ENCODE measurements at regions not wholly inside any gene's neighbourhood (a gene's known extent, or its start where the extent isn't known, plus 50 kb on each side); places are given as distances from the start of the nearest gene placed in this dataset.
"Not testable (repeated sequence)": the region's sequence is repeated elsewhere in the genome, so short reads cannot be mapped to it uniquely, and the experiment has no call there.

DNA sequence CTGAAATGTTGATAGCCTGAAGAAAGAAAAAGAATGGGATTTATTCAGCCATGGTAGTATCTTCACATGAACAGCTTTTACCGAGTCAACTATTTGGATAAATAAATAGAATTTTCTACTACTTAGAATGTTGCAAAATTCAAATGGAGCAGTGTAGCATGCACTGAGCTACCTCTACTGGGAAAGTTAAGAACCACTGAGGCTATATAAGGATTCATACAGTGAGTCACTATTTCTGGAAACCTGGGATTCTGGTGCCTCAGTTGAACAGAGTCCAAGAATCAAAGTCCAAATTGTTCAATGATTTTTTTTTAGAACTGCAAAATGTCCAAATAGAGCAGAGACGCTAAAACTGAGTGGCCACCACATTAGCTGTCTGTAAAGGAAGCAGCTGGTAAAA, 286.5 kb downstream of the RPIA start:
- DNase-seq; H3K36me3 Mint-ChIP-seq (ENCODE audit: insufficient read depth in 2 of 2); H3K9me3 Mint-ChIP-seq; H3K4me3 Mint-ChIP-seq; H3K27ac Mint-ChIP-seq; ATAC-seq (replicated peaks in 1 of 2); H3K27me3 Mint-ChIP-seq (ENCODE audit: low read depth); H3K4me1 Mint-ChIP-seq (ENCODE audit: low read depth): not testable (repeated sequence)

DNA sequence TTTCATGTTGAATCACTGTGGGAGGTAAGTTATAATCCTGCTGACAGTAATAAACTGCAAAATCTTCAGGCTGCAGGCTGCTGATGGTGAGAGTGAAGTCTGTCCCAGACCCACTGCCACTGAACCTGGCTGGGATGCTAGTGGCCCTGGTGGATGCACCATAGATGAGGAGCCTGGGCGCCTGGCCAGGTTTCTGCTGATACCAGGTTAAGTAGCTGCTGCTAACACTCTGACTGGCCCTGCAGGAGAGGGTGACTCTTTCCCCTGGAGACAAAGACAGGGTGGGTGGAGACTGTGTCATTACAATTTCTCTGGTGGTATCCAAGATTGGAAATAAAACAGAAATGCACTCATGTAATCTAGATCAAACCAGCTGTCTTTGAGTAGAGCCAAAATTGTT, 287.0 kb downstream of the RPIA start:
- ATAC-seq (replicated peaks in 1 of 2); H3K27ac Mint-ChIP-seq; H3K36me3 Mint-ChIP-seq (ENCODE audit: insufficient read depth in 2 of 2); DNase-seq; H3K27me3 Mint-ChIP-seq (ENCODE audit: low read depth); H3K4me3 Mint-ChIP-seq; H3K4me1 Mint-ChIP-seq (ENCODE audit: low read depth); H3K9me3 Mint-ChIP-seq: not testable (repeated sequence)

DNA sequence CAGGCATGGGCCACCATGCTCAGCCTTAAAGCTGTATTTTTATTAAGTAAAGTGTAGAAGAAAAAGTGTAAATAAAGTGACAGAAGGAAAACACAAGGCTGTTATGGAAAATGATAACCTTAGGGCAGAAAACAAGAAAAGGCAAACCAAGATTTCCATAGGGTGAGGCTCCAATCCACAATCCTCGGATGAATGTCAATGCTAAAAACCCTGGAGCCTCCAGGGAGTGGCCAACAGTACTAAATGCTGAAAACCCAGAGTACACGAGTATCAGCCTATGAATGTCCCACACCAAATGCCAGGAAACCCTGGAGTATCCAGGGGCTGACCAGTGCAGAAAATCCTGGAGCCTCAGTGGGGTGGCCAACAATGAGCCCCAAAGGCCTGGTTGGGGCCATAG, 292.6 kb downstream of the RPIA start:
- DNase-seq; H3K4me3 Mint-ChIP-seq; H3K9me3 Mint-ChIP-seq; H3K27ac Mint-ChIP-seq; ATAC-seq (replicated peaks in 1 of 2); H3K36me3 Mint-ChIP-seq (ENCODE audit: insufficient read depth in 2 of 2); H3K4me1 Mint-ChIP-seq (ENCODE audit: low read depth); H3K27me3 Mint-ChIP-seq (ENCODE audit: low read depth): not testable (repeated sequence)

DNA sequence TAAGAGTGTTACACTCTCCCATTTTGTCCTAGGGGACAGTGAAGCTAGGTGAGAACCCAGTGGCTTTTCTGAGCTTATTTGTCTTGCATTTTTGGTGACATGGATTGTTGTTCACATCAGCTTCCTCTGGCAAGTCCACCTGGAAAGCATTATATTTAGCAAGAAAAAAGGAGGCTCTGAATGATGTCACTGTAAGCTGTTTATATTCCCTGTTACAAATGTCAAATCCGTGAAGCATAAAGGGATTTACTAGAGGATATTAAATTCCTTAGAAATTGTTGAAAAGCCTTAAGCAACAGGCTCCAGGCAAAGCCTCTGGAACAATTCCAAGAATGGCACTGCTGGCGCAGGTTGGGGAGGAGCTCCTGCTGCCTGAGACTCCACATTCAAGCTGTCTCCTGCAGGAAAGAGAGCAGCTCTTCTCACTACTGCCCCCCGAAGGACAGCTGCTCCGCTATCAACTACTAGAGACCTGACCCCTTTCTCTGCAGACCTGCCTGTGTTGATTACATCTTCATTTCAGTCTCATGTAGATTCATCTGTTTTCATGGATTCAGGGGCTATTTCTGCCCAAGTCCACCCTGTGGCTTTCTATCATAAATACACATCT, 295.4 kb downstream of the RPIA start:
- H3K4me1 Mint-ChIP-seq (ENCODE audit: low read depth); DNase-seq: not testable (repeated sequence)

DNA sequence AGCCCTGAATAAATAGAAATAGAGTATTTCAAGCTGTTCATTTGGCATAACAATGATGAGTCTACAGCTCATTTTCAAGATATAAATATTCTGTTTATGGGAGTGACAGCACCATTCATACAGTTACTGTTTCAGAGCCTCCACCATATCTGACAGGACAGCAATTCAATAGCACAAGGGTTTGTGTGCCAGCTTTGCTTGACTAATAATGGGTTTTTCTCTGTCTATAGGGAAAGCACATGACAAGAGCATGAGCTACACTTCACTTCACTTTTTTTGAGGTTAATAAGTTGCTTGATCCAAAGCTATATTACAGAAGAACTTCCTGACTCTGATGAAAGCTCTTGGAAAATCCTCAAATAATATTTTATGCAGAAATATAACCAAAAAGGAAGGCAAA, 297.1 kb downstream of the RPIA start:
- not testable (repeated sequence) for H3K9me3 Mint-ChIP-seq; H3K27ac Mint-ChIP-seq; H3K27me3 Mint-ChIP-seq (ENCODE audit: low read depth); H3K4me3 Mint-ChIP-seq; DNase-seq; H3K36me3 Mint-ChIP-seq (ENCODE audit: insufficient read depth in 2 of 2); ATAC-seq (replicated peaks in 1 of 2); H3K4me1 Mint-ChIP-seq (ENCODE audit: low read depth)

More for the DNA sequence above, 295.4 kb downstream of the RPIA start:
- H3K27ac Mint-ChIP-seq; H3K4me3 Mint-ChIP-seq; H3K27me3 Mint-ChIP-seq (ENCODE audit: low read depth); H3K9me3 Mint-ChIP-seq; ATAC-seq (replicated peaks in 1 of 2); H3K36me3 Mint-ChIP-seq (ENCODE audit: insufficient read depth in 2 of 2): not testable (repeated sequence)

DNA sequence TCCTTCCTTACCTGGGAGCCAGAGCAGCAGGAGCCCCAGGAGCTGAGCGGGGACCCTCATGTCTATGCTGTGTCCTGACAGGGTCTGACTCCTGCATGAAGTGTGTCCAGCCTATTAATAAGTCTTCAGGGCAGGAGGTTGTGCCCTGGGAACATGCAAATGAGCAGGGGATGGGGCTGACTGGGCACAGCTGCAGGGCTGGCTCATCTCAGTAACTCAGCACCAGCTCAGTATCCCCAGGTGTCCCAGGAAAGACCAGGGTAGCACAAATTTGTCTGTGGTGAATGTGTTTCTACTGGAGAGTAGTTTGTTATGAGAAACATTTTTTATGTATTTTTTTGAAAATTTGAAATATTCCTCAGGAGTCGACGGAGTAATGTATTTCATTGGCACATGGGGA, 301.3 kb downstream of the RPIA start:
- DNase-seq; H3K27ac Mint-ChIP-seq; H3K36me3 Mint-ChIP-seq (ENCODE audit: insufficient read depth in 2 of 2); ATAC-seq (replicated peaks in 1 of 2); H3K4me1 Mint-ChIP-seq (ENCODE audit: low read depth); H3K9me3 Mint-ChIP-seq; H3K27me3 Mint-ChIP-seq (ENCODE audit: low read depth); H3K4me3 Mint-ChIP-seq: not testable (repeated sequence)

DNA sequence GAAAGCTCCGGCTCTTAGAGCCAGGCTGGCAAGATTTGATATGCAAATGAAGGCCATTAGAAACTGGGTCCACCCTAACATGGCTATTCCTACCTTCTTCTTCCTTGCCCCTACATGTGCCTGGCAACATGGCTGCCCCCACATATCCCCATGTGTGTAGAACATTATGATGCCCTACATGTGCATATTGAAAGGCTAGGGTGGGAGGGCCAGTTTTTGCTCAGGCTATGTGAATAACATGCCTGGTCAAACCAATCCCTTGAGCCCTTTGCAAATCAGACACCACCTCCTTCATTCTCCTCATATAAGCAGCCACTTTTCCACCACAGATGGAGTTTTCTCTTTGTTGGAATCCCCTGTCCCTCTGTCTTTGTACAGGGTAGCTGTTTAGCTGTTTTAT, 303.4 kb downstream of the RPIA start:
- not testable (repeated sequence) for ATAC-seq (replicated peaks in 1 of 2); H3K27ac Mint-ChIP-seq; H3K27me3 Mint-ChIP-seq (ENCODE audit: low read depth); H3K36me3 Mint-ChIP-seq (ENCODE audit: insufficient read depth in 2 of 2); DNase-seq; H3K4me3 Mint-ChIP-seq; H3K9me3 Mint-ChIP-seq; H3K4me1 Mint-ChIP-seq (ENCODE audit: low read depth)

DNA sequence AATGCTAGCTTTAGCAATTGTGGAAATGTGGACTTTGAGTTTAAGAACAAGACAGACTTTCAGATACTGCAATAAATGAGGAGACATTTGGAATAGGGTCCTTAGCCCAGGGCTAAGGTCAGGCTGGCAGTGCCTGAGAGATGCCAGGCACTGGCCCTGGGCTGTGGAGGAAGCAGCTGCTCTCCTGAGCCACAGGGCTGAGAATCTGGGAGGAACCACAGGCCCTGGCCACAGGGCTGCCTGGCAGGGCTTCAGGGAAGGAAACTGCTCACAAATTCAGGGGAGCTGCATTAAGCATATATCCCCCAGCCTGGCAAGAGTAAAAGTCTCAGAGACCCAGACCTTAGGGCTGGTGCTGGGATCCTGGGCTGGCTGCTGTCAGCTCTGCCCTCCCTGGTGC, 305.1 kb downstream of the RPIA start:
- not testable (repeated sequence) for H3K4me1 Mint-ChIP-seq (ENCODE audit: low read depth); H3K9me3 Mint-ChIP-seq; H3K4me3 Mint-ChIP-seq; H3K27ac Mint-ChIP-seq; H3K36me3 Mint-ChIP-seq (ENCODE audit: insufficient read depth in 2 of 2); ATAC-seq (replicated peaks in 1 of 2); DNase-seq; H3K27me3 Mint-ChIP-seq (ENCODE audit: low read depth)

DNA sequence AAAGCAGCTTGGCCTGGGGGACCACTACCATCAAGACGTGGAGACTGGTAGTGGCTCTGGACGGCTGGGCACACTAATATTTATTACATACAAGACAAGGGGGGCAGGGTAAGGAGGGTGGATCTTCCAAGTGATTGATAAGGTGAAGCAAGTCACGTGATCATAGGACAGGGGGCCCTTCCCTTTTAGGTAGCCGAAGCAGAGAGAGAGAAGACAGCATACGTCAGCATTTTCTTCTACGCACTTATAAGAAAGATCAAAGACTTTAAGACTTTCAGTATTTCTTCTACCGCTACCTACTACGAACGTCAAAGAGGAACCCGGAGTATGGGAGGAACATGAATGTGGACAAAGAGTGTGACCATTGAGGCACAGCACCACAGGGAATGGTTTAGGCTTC, 307.9 kb downstream of the RPIA start:
- no peak overlapping the region for H3K27ac Mint-ChIP-seq
- no peak for ATAC-seq (replicated peaks in 1 of 2)
- H3K9me3 Mint-ChIP-seq = no peaks in the 10 kb centered on the region
- no peaks in the 10 kb centered on the region for H3K4me1 Mint-ChIP-seq (ENCODE audit: low read depth)
- no peak for DNase-seq
- H3K4me3 Mint-ChIP-seq = no peak overlapping the region
- H3K27me3 Mint-ChIP-seq (ENCODE audit: low read depth) = peaks cover 3% of the 10 kb centered on the region
- H3K36me3 Mint-ChIP-seq (ENCODE audit: insufficient read depth in 2 of 2) = no peaks in the 10 kb centered on the region

DNA sequence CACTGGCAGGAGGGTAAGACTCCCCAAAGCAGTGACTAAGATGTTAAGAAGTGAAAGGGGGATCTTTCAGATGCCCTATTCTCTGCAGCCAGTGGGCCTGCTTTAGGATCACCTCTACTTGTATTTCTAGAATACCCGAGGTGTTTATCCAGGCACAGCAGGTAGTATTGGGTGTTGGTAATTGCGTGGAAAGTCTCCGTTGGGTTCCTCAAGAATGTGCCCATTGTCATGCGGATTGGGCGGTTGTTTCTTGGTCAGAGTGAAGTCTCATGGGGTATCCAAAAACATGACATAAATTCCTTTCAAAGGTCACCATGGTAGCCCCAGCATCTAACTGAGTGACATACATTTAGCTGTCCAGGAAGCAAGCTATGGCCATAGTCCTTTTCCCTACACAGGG, 308.8 kb downstream of the RPIA start:
- Mint-ChIP-seq H3K4me3 (no peak overlapping the region), H3K9me3 (no peaks in the 10 kb centered on the region), H3K36me3 (ENCODE audit: insufficient read depth in 2 of 2) (no peaks in the 10 kb centered on the region), H3K27me3 (ENCODE audit: low read depth) (peaks cover 6% of the 10 kb centered on the region), H3K27ac (no peak overlapping the region), H3K4me1 (ENCODE audit: low read depth) (no peaks in the 10 kb centered on the region)
- ATAC-seq (replicated peaks in 1 of 2) (no peak), DNase-seq (no peak)

DNA sequence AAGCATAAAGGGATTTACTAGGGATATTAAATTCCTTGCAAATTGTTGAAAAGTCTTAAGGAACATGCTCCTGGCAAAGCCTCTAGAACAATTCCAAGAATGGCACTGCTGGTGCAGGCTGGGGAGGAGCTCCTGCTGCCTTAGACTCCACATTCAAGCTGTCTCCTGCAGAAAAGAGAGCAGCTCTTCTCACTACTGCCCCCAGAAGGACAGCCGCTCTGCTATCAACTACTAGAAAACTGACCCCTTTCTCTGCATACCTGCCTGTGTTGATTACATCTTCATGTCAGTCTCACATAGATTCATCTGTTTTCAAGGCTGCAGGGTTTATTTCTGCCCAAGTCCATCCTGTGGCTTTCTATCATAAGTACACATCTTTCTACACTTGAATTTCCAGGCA, 312.8 kb downstream of the RPIA start:
- not testable (repeated sequence) for H3K36me3 Mint-ChIP-seq (ENCODE audit: insufficient read depth in 2 of 2); H3K9me3 Mint-ChIP-seq; DNase-seq; ATAC-seq (replicated peaks in 1 of 2); H3K4me3 Mint-ChIP-seq; H3K4me1 Mint-ChIP-seq (ENCODE audit: low read depth); H3K27me3 Mint-ChIP-seq (ENCODE audit: low read depth); H3K27ac Mint-ChIP-seq

DNA sequence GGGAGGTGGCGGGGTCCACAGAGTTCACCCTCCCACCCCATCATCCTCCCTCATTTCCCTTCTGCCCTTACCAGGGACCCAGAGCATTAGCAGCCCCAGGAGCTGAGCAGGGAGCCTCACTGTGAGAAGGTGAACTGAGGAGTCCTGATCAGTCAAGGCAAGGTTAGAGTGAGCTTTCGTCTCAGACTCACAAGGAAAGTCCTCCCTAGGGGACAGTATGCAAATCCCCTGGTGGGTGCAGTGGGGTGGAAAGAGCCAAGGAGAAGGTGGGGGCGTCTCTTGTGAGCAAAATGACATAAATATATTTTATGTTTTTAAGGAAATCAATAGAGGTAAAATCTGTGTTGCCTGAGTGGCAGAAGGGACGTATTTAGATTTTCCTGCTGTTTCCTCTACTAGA, 329.1 kb downstream of the RPIA start:
- not testable (repeated sequence) for H3K27me3 Mint-ChIP-seq (ENCODE audit: low read depth); ATAC-seq (replicated peaks in 1 of 2); H3K9me3 Mint-ChIP-seq; DNase-seq; H3K36me3 Mint-ChIP-seq (ENCODE audit: insufficient read depth in 2 of 2); H3K27ac Mint-ChIP-seq; H3K4me3 Mint-ChIP-seq; H3K4me1 Mint-ChIP-seq (ENCODE audit: low read depth)

DNA sequence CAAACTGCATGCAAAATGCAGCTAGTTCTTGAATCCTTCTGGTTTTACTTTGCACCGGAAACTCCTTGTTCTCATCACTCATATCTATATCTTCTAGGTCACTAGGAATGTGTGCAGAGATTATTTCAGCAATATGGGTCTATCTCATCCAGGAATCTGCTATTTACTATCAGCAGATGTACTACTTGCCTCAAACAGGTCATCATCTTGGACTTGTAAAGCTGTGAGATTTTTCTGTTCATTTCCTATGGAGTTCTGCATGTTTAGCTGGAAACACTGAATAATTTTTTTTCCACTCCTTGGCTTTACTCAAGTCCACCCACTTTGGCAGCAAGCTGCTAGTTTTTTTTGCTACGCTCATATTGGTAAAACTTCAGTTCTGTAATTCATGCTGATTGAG, 334.8 kb downstream of the RPIA start:
- H3K36me3 Mint-ChIP-seq (ENCODE audit: insufficient read depth in 2 of 2); H3K9me3 Mint-ChIP-seq; H3K4me1 Mint-ChIP-seq (ENCODE audit: low read depth); H3K4me3 Mint-ChIP-seq; ATAC-seq (replicated peaks in 1 of 2); DNase-seq; H3K27ac Mint-ChIP-seq; H3K27me3 Mint-ChIP-seq (ENCODE audit: low read depth): not testable (repeated sequence)

DNA sequence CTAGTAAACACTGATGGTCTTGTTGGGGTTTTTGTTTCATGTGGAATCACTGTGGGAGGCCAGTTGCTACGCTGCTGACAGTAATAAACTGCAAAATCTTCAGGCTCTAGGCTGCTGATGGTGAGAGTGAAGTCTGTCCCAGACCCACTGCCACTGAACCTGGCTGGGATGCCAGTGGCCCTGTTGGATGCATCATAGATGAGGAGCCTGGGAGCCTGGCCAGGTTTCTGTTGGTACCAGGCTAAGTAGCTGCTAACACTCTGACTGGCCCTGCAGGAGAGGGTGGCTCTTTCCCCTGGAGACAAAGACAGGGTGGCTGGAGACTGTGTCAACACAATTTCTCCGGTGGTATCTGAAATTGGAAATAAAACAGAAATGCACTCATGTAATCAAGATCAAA, 335.6 kb downstream of the RPIA start:
- not testable (repeated sequence) for H3K4me1 Mint-ChIP-seq (ENCODE audit: low read depth); ATAC-seq (replicated peaks in 1 of 2)

More for the DNA sequence above, 335.6 kb downstream of the RPIA start:
- not testable (repeated sequence) for H3K27me3 Mint-ChIP-seq (ENCODE audit: low read depth); H3K9me3 Mint-ChIP-seq; H3K36me3 Mint-ChIP-seq (ENCODE audit: insufficient read depth in 2 of 2); H3K27ac Mint-ChIP-seq; H3K4me3 Mint-ChIP-seq; DNase-seq
